Suprapubic skin (tissue), 4 donors: ENCODE measurements at regions not wholly inside any gene's neighbourhood (a gene's known extent, or its start where the extent isn't known, plus 50 kb on each side); places are given as distances from the start of the nearest gene placed in this dataset.

Experiments used
- EP300 ChIP-seq: sonication (generic); formaldehyde crosslinking; IDR thresholded peaks from one replicate; pipeline ENCODE4 v1.6.1; 2017; ENCODE audit warnings: antibody characterized with exemption
- POLR2A ChIP-seq, 2 donors: fragments of 450-650 bp; IDR thresholded peaks; one replicate each; pipeline ENCODE4 v1.6.1; 2017; ENCODE audit warnings: antibody characterized with exemption in 2 of 2, mild to moderate bottlenecking in 2 of 2, moderate library complexity in 2 of 2
- POLR2AphosphoS5 ChIP-seq, 3 donors: sonication (generic); formaldehyde crosslinking; IDR thresholded peaks; one replicate each; pipeline ENCODE4 v1.6.1; 2017; ENCODE audit warnings: antibody characterized with exemption in 3 of 3
- TF ChIP-seq, protein P1 (sequence below), 2 donors: fragments of 200-600 bp in 1 of 2; fragments of 450-650 bp in 1 of 2; sonication (generic) in 1 of 2; IDR thresholded peaks; one replicate each; pipeline ENCODE4 v1.5.1; 2016 to 2019; ENCODE audit warnings: antibody characterized with exemption in 2 of 2, mild to moderate bottlenecking in 1 of 2, moderate library complexity in 1 of 2

- TF ChIP-seq, protein P1, sequence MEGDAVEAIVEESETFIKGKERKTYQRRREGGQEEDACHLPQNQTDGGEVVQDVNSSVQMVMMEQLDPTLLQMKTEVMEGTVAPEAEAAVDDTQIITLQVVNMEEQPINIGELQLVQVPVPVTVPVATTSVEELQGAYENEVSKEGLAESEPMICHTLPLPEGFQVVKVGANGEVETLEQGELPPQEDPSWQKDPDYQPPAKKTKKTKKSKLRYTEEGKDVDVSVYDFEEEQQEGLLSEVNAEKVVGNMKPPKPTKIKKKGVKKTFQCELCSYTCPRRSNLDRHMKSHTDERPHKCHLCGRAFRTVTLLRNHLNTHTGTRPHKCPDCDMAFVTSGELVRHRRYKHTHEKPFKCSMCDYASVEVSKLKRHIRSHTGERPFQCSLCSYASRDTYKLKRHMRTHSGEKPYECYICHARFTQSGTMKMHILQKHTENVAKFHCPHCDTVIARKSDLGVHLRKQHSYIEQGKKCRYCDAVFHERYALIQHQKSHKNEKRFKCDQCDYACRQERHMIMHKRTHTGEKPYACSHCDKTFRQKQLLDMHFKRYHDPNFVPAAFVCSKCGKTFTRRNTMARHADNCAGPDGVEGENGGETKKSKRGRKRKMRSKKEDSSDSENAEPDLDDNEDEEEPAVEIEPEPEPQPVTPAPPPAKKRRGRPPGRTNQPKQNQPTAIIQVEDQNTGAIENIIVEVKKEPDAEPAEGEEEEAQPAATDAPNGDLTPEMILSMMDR (IDR thresholded peaks at IDR 0.05): no peak
- TF ChIP-seq EP300 (no peak), POLR2A (IDR thresholded peaks at IDR 0.05) (no peak), POLR2AphosphoS5 (IDR thresholded peaks at IDR 0.05) (no peak)
These were observed 220.3 kb upstream of the LYPLAL1 start for GRCh38 chr1:218953386-218953785.
